ENCODE measurements at regions not wholly inside any gene's neighbourhood (a gene's known extent, or its start where the extent isn't known, plus 50 kb on each side); places are given as distances from the start of the nearest gene placed in this dataset.
A peak's percentile ranks its signal among the peaks of the same experiment; 100 is the strongest.
"Not testable (repeated sequence)": the region's sequence is repeated elsewhere in the genome, so short reads cannot be mapped to it uniquely, and the experiment has no call there.

GRCh38 chr6:57822896-57823358 is 505.5 kb downstream of the PRIM2 start:
- no peak for DNase-seq (ENCODE audit: extremely low spot score)
- TF ChIP-seq ARNT (IDR thresholded peaks at IDR 0.05) (no peak), ZNF384 (IDR thresholded peaks at IDR 0.05) (no peak), FOXK2 (IDR thresholded peaks at IDR 0.05) (no peak), NFRKB (IDR thresholded peaks at IDR 0.05) (no peak), CTBP1 (IDR thresholded peaks at IDR 0.05; ENCODE audit: borderline replicate concordance) (no peak), TARDBP (IDR thresholded peaks at IDR 0.05) (no peak), HDGF (IDR thresholded peaks at IDR 0.05; ENCODE audit: borderline replicate concordance) (no peak), FOXM1 (IDR thresholded peaks at IDR 0.05; ENCODE audit: borderline replicate concordance) (no peak), LEF1 (IDR thresholded peaks at IDR 0.05; ENCODE audit: borderline replicate concordance) (no peak), SUZ12 (IDR thresholded peaks at IDR 0.05) (no peak), SP1 (IDR thresholded peaks at IDR 0.05) (no peak)
- CTCF ChIA-PET: no interaction called here
- POLR2A ChIA-PET: no interaction called here

- DNase-seq (ENCODE audit: extremely low spot score); CTCF ChIA-PET; POLR2A ChIA-PET: not testable (repeated sequence)
Measured at GRCh38 chr6:57837622-57838209, 520.3 kb downstream of the PRIM2 start.

- CTCF ChIA-PET; POLR2A ChIA-PET; DNase-seq (ENCODE audit: extremely low spot score): not testable (repeated sequence)
Measured at GRCh38 chr6:57841551-57841950, 524.1 kb downstream of the PRIM2 start.

GRCh38 chr6:57853745-57854407 is 536.4 kb downstream of the PRIM2 start:
- peak; percentile 10; the same call in 1 of the 2 replicates for TF ChIP-seq L3MBTL2 (conservative IDR thresholded peaks at IDR 0.05)
- POLR2A ChIA-PET, CTCF ChIA-PET: not testable (repeated sequence)
- DNase-seq (ENCODE audit: extremely low spot score): peak; percentile 46

- POLR2A ChIA-PET; CTCF ChIA-PET; DNase-seq (ENCODE audit: extremely low spot score): not testable (repeated sequence)
Measured at GRCh38 chr6:57860481-57861315, 543.3 kb downstream of the PRIM2 start.

- DNase-seq (ENCODE audit: extremely low spot score); POLR2A ChIA-PET; CTCF ChIA-PET: not testable (repeated sequence)
Measured at GRCh38 chr6:57870083-57870482, 552.7 kb downstream of the PRIM2 start.

GRCh38 chr6:57873424-57873823 is 556.0 kb downstream of the PRIM2 start:
- CTCF ChIA-PET; DNase-seq (ENCODE audit: extremely low spot score); POLR2A ChIA-PET: not testable (repeated sequence)

- CTCF ChIA-PET; POLR2A ChIA-PET; DNase-seq (ENCODE audit: extremely low spot score): not testable (repeated sequence)
Measured at GRCh38 chr6:57876659-57877058, 559.2 kb downstream of the PRIM2 start.

GRCh38 chr6:57877729-57878128 is 560.3 kb downstream of the PRIM2 start:
- DNase-seq (ENCODE audit: extremely low spot score); POLR2A ChIA-PET; CTCF ChIA-PET: not testable (repeated sequence)

GRCh38 chr6:57878792-57879191 is 561.4 kb downstream of the PRIM2 start:
- DNase-seq (ENCODE audit: extremely low spot score); POLR2A ChIA-PET; CTCF ChIA-PET: not testable (repeated sequence)

- POLR2A ChIA-PET; CTCF ChIA-PET; DNase-seq (ENCODE audit: extremely low spot score): not testable (repeated sequence)
Measured at GRCh38 chr6:57898850-57899249, 581.4 kb downstream of the PRIM2 start.

- CTCF ChIA-PET; DNase-seq (ENCODE audit: extremely low spot score); POLR2A ChIA-PET: not testable (repeated sequence)
Measured at GRCh38 chr6:57900687-57901399, 583.4 kb downstream of the PRIM2 start.

- POLR2A ChIA-PET, CTCF ChIA-PET: not testable (repeated sequence)
Measured at GRCh38 chr6:57901445-57901844, 584.0 kb downstream of the PRIM2 start.

More at GRCh38 chr6:57901445-57901844, 584.0 kb downstream of the PRIM2 start:
- not testable (repeated sequence) for DNase-seq (ENCODE audit: extremely low spot score)

Data from HEK293T (cell line).